Ishikawa (cell line): ENCODE measurements at regions not wholly inside any gene's neighbourhood (a gene's known extent, or its start where the extent isn't known, plus 50 kb on each side); places are given as distances from the start of the nearest gene placed in this dataset.

Experiments used
- CREB1 ChIP-seq: IDR thresholded peaks from 2 replicates; pipeline ENCODE4 v1.6.1; 2012; ENCODE audit warnings: low read depth
- EP300 ChIP-seq: IDR thresholded peaks from 2 replicates; pipeline ENCODE4 v1.6.1; 2012; ENCODE audit warnings: borderline replicate concordance
- FOXM1 ChIP-seq: IDR thresholded peaks from 2 replicates; pipeline ENCODE4 v1.6.1; 2012; ENCODE audit warnings: low read depth, borderline replicate concordance
- MAX ChIP-seq: IDR thresholded peaks from 2 replicates; pipeline ENCODE4 v1.6.1; 2012
- REST ChIP-seq: IDR thresholded peaks from 2 replicates; pipeline ENCODE4 v1.6.1; 2012; ENCODE audit warnings: low read depth, mild to moderate bottlenecking
- TAF1 ChIP-seq: IDR thresholded peaks from 2 replicates; pipeline ENCODE4 v1.6.1; 2012; ENCODE audit warnings: low read depth, mild to moderate bottlenecking
- TEAD4 ChIP-seq: IDR thresholded peaks from 2 replicates; pipeline ENCODE4 v1.6.1; 2012
- ZBTB7A ChIP-seq: IDR thresholded peaks from 2 replicates; pipeline ENCODE4 v1.6.1; 2012; ENCODE audit warnings: low read depth

GRCh38 chr13:73522937-73523336 is 464.1 kb downstream of the KLF5 start:
- no peak for TF ChIP-seq REST
- TF ChIP-seq TAF1, result no peak
- no peak for TF ChIP-seq EP300
- TF ChIP-seq MAX, result no peak
- TF ChIP-seq ZBTB7A, result no peak
- no peak for TF ChIP-seq FOXM1
- TF ChIP-seq CREB1, result no peak
- TF ChIP-seq TEAD4, result no peak
